RWPE2 (cell line): ENCODE measurements at regions not wholly inside any gene's neighbourhood (a gene's known extent, or its start where the extent isn't known, plus 50 kb on each side); places are given as distances from the start of the nearest gene placed in this dataset.

Source experiments
- ATAC-seq: fragments of 200-7000 bp; cut with Tn5 transposase; 3 replicates; pipeline ENCODE4 v1.9.1; 2021; ENCODE audit warnings: low read depth
- DNase-seq: peaks from one replicate; pipeline ENCODE4 v3.0.0-alpha.2; 2020; ENCODE audit warnings: low spot score
- H3K27ac ChIP-seq: fragments of 450-650 bp; 2 replicates; pipeline ENCODE4 v1.5.1; 2017; ENCODE audit warnings: mild to moderate bottlenecking; ENCODE audit not compliant: poor library complexity, severe bottlenecking
- H3K27me3 ChIP-seq: fragments of 250-450 bp; sonication (Bioruptor Pico); 2 replicates; pipeline ENCODE4 v1.5.1; 2021; ENCODE audit warnings: mild to moderate bottlenecking, moderate library complexity; ENCODE audit not compliant: insufficient read depth, poor library complexity, severe bottlenecking
- H3K36me3 ChIP-seq: fragments of 250-450 bp; sonication (Bioruptor Pico); 2 replicates; pipeline ENCODE4 v1.5.1; 2020; ENCODE audit warnings: low read depth, mild to moderate bottlenecking, moderate library complexity
- H3K4me1 ChIP-seq: fragments of 250-450 bp; sonication (Bioruptor Pico); 2 replicates; pipeline ENCODE4 v1.5.1; 2021; ENCODE audit warnings: mild to moderate bottlenecking, moderate library complexity; ENCODE audit not compliant: insufficient read depth, poor library complexity, severe bottlenecking
- H3K4me3 ChIP-seq: fragments of 250-450 bp; sonication (Bioruptor Pico); 2 replicates; pipeline ENCODE4 v1.5.1; 2021; ENCODE audit warnings: mild to moderate bottlenecking, moderate library complexity; ENCODE audit not compliant: severe bottlenecking
- H3K9me3 ChIP-seq: fragments of 250-450 bp; sonication (Bioruptor Pico); 2 replicates; pipeline ENCODE4 v1.5.1; 2021; ENCODE audit warnings: mild to moderate bottlenecking, moderate library complexity; ENCODE audit not compliant: severe bottlenecking
- CTCF ChIP-seq: fragments of 450-650 bp; IDR thresholded peaks from one replicate; pipeline ENCODE4 v1.5.1; 2017; ENCODE audit warnings: mild to moderate bottlenecking, moderate library complexity; ENCODE audit not compliant: poor library complexity, severe bottlenecking

GRCh38 chr5:6862306-6862705 is 149.1 kb downstream of the TENT4A start:
- no peaks in the 10 kb centered on the region for H3K36me3 ChIP-seq
- no peaks in the 10 kb centered on the region for H3K4me1 ChIP-seq
- no peak for ATAC-seq
- no peak overlapping the region for H3K4me3 ChIP-seq
- no peaks in the 10 kb centered on the region for H3K27me3 ChIP-seq
- no peak overlapping the region for H3K27ac ChIP-seq
- no peak for TF ChIP-seq CTCF
- no peaks in the 10 kb centered on the region for H3K9me3 ChIP-seq
- DNase-seq = no peak

GRCh38 chr5:6867712-6868111 is 154.5 kb downstream of the TENT4A start:
- Histone ChIP-seq H3K27me3 (no peaks in the 10 kb centered on the region), H3K4me1 (no peaks in the 10 kb centered on the region), H3K4me3 (no peak overlapping the region), H3K27ac (no peak overlapping the region), H3K9me3 (no peaks in the 10 kb centered on the region), H3K36me3 (no peaks in the 10 kb centered on the region)
- TF ChIP-seq CTCF = no peak
- DNase-seq (no peak), ATAC-seq (no peak)

GRCh38 chr5:6868171-6868570 is 154.9 kb downstream of the TENT4A start:
- Histone ChIP-seq H3K4me3 (no peak overlapping the region), H3K9me3 (no peaks in the 10 kb centered on the region), H3K36me3 (no peaks in the 10 kb centered on the region), H3K27me3 (no peaks in the 10 kb centered on the region), H3K4me1 (no peaks in the 10 kb centered on the region), H3K27ac (no peak overlapping the region)
- ATAC-seq = no peak
- DNase-seq = no peak
- no peak for TF ChIP-seq CTCF

- Histone ChIP-seq H3K27me3 (no peaks in the 10 kb centered on the region), H3K4me3 (no peak overlapping the region), H3K27ac (no peak overlapping the region), H3K36me3 (no peaks in the 10 kb centered on the region), H3K4me1 (no peaks in the 10 kb centered on the region), H3K9me3 (no peaks in the 10 kb centered on the region)
- no peak for DNase-seq
- no peak for TF ChIP-seq CTCF
- ATAC-seq = no peak
Measured at GRCh38 chr5:6868575-6869215, 155.5 kb downstream of the TENT4A start.

GRCh38 chr5:6869677-6870076 is 156.4 kb downstream of the TENT4A start:
- ATAC-seq = no peak
- DNase-seq = no peak
- Histone ChIP-seq H3K27me3 (no peaks in the 10 kb centered on the region), H3K27ac (no peak overlapping the region), H3K9me3 (peaks cover 2% of the 10 kb centered on the region), H3K4me1 (no peaks in the 10 kb centered on the region), H3K4me3 (no peak overlapping the region), H3K36me3 (0 out of 2 replicates have a peak, but pooled peaks cover 3% of the 10 kb centered on the region)
- TF ChIP-seq CTCF = no peak
